ENCODE measurements at regions not wholly inside any gene's neighbourhood (a gene's known extent, or its start where the extent isn't known, plus 50 kb on each side); places are given as distances from the start of the nearest gene placed in this dataset.

DNA sequence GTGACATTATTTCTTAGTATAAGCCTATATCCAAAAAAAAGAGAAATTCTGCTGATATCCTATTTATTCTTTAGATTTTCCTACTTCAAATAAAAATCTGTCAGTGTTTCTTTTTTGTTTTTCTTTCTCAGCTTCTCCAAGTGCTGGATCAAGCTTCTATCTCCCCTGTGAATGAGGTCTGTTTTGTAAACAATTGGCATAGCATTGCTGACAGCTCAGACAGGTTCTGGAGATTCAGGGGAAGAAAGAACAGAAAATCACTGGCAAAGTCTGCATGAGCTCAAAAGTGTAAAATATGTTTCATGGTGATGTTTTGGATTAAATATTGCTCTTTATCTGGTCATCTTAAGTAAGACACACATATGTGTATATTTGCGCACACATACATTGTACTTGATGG, 492.0 kb upstream of the IGFBP7 start:
- Mint-ChIP-seq H3K27ac (ENCODE audit: unreplicated experiment) (no peak overlapping the region), H3K27me3 (ENCODE audit: unreplicated experiment) (peaks cover 14% of the 10 kb centered on the region), H3K4me3 (ENCODE audit: unreplicated experiment) (no peak overlapping the region), H3K36me3 (ENCODE audit: unreplicated experiment) (no peaks in the 10 kb centered on the region), H3K9me3 (ENCODE audit: unreplicated experiment) (no peaks in the 10 kb centered on the region), H3K4me1 (ENCODE audit: unreplicated experiment) (no peaks in the 10 kb centered on the region)
- DNase-seq (ENCODE audit: extremely low spot score, unreplicated experiment): no peak
- TF ChIP-seq, protein P1, sequence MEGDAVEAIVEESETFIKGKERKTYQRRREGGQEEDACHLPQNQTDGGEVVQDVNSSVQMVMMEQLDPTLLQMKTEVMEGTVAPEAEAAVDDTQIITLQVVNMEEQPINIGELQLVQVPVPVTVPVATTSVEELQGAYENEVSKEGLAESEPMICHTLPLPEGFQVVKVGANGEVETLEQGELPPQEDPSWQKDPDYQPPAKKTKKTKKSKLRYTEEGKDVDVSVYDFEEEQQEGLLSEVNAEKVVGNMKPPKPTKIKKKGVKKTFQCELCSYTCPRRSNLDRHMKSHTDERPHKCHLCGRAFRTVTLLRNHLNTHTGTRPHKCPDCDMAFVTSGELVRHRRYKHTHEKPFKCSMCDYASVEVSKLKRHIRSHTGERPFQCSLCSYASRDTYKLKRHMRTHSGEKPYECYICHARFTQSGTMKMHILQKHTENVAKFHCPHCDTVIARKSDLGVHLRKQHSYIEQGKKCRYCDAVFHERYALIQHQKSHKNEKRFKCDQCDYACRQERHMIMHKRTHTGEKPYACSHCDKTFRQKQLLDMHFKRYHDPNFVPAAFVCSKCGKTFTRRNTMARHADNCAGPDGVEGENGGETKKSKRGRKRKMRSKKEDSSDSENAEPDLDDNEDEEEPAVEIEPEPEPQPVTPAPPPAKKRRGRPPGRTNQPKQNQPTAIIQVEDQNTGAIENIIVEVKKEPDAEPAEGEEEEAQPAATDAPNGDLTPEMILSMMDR (IDR thresholded peaks at IDR 0.05): no peak

GRCh38 chr4:57591073-57591472, 480.9 kb upstream of the IGFBP7 start:
- Mint-ChIP-seq H3K36me3 (ENCODE audit: unreplicated experiment) (no peaks in the 10 kb centered on the region), H3K4me1 (ENCODE audit: unreplicated experiment) (no peaks in the 10 kb centered on the region), H3K9me3 (ENCODE audit: unreplicated experiment) (no peaks in the 10 kb centered on the region), H3K4me3 (ENCODE audit: unreplicated experiment) (no peak overlapping the region), H3K27me3 (ENCODE audit: unreplicated experiment) (peaks cover 21% of the 10 kb centered on the region), H3K27ac (ENCODE audit: unreplicated experiment) (no peak overlapping the region)
- no peak for DNase-seq (ENCODE audit: extremely low spot score, unreplicated experiment)
- TF ChIP-seq, protein P1 (IDR thresholded peaks at IDR 0.05): no peak

GRCh38 chr4:57588557-57588956, 478.4 kb upstream of the IGFBP7 start:
- DNase-seq (ENCODE audit: extremely low spot score, unreplicated experiment): no peak
- Mint-ChIP-seq H3K4me3 (ENCODE audit: unreplicated experiment) (no peak overlapping the region), H3K27ac (ENCODE audit: unreplicated experiment) (no peak overlapping the region), H3K4me1 (ENCODE audit: unreplicated experiment) (no peaks in the 10 kb centered on the region), H3K36me3 (ENCODE audit: unreplicated experiment) (no peaks in the 10 kb centered on the region), H3K9me3 (ENCODE audit: unreplicated experiment) (no peaks in the 10 kb centered on the region), H3K27me3 (ENCODE audit: unreplicated experiment) (peaks cover 14% of the 10 kb centered on the region)
- TF ChIP-seq, protein P1 (IDR thresholded peaks at IDR 0.05): no peak

GRCh38 chr4:57580710-57581599, 470.8 kb upstream of the IGFBP7 start:
- no peaks in the 10 kb centered on the region for H3K27me3 Mint-ChIP-seq (ENCODE audit: unreplicated experiment)
- no peaks in the 10 kb centered on the region for H3K4me1 Mint-ChIP-seq (ENCODE audit: unreplicated experiment)
- no peak overlapping the region for H3K4me3 Mint-ChIP-seq (ENCODE audit: unreplicated experiment)
- no peaks in the 10 kb centered on the region for H3K9me3 Mint-ChIP-seq (ENCODE audit: unreplicated experiment)
- no peak for DNase-seq (ENCODE audit: extremely low spot score, unreplicated experiment)
- no peak overlapping the region for H3K27ac Mint-ChIP-seq (ENCODE audit: unreplicated experiment)
- no peaks in the 10 kb centered on the region for H3K36me3 Mint-ChIP-seq (ENCODE audit: unreplicated experiment)
- TF ChIP-seq, protein P1 (IDR thresholded peaks at IDR 0.05): no peak

- Mint-ChIP-seq H3K27ac (ENCODE audit: unreplicated experiment) (no peak overlapping the region), H3K4me3 (ENCODE audit: unreplicated experiment) (no peak overlapping the region), H3K4me1 (ENCODE audit: unreplicated experiment) (no peaks in the 10 kb centered on the region), H3K27me3 (ENCODE audit: unreplicated experiment) (peaks cover 5% of the 10 kb centered on the region), H3K9me3 (ENCODE audit: unreplicated experiment) (no peaks in the 10 kb centered on the region), H3K36me3 (ENCODE audit: unreplicated experiment) (no peaks in the 10 kb centered on the region)
- DNase-seq (ENCODE audit: extremely low spot score, unreplicated experiment): no peak
- TF ChIP-seq, protein P1 (IDR thresholded peaks at IDR 0.05): no peak
Observed at GRCh38 chr4:57575426-57575825, 465.2 kb upstream of the IGFBP7 start.

All from osteocyte (in vitro differentiated cells).